ENCODE measurements at regions not wholly inside any gene's neighbourhood (a gene's known extent, or its start where the extent isn't known, plus 50 kb on each side); places are given as distances from the start of the nearest gene placed in this dataset.

- TF ChIP-seq, protein P1, sequence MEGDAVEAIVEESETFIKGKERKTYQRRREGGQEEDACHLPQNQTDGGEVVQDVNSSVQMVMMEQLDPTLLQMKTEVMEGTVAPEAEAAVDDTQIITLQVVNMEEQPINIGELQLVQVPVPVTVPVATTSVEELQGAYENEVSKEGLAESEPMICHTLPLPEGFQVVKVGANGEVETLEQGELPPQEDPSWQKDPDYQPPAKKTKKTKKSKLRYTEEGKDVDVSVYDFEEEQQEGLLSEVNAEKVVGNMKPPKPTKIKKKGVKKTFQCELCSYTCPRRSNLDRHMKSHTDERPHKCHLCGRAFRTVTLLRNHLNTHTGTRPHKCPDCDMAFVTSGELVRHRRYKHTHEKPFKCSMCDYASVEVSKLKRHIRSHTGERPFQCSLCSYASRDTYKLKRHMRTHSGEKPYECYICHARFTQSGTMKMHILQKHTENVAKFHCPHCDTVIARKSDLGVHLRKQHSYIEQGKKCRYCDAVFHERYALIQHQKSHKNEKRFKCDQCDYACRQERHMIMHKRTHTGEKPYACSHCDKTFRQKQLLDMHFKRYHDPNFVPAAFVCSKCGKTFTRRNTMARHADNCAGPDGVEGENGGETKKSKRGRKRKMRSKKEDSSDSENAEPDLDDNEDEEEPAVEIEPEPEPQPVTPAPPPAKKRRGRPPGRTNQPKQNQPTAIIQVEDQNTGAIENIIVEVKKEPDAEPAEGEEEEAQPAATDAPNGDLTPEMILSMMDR (IDR thresholded peaks at IDR 0.05; ENCODE audit: low read depth, low read length): no peak
- no peak overlapping the region for H3K4me3 ChIP-seq (ENCODE audit: low read depth, low read length)
Observed at GRCh38 chr2:217336694-217337093, 476.8 kb upstream of the TNP1 start.

GRCh38 chr2:217335341-217335966 lies 475.6 kb upstream of the TNP1 start:
- TF ChIP-seq, protein P1 (IDR thresholded peaks at IDR 0.05; ENCODE audit: low read depth, low read length): no peak
- H3K4me3 ChIP-seq (ENCODE audit: low read depth, low read length): no peak overlapping the region

- no peak overlapping the region for H3K4me3 ChIP-seq (ENCODE audit: low read depth, low read length)
- TF ChIP-seq, protein P1 (IDR thresholded peaks at IDR 0.05; ENCODE audit: low read depth, low read length): no peak
Observed at GRCh38 chr2:217334561-217334960, 474.7 kb upstream of the TNP1 start.

- TF ChIP-seq, protein P1 (IDR thresholded peaks at IDR 0.05; ENCODE audit: low read depth, low read length): no peak
- no peak overlapping the region for H3K4me3 ChIP-seq (ENCODE audit: low read depth, low read length)
Observed at GRCh38 chr2:217332866-217333265, 473.0 kb upstream of the TNP1 start.

DNA sequence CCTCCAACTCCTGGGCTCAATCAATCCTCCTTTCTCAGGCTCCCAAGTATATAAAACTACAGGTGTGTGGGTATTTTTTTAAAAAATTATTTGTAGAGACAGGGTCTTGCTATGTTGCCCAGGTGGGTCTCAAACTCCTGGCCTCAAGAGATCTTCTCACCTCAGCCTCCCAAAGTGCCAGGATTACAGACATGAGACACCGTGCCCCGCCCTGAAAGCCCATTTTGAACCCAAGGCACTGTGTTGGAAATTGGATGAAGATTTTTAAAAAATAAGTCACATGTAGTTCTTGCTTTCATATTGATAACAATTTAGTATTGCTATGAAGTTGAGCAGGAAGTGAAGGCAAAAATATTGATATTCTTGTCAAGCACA lies 472.5 kb upstream of the TNP1 start:
- TF ChIP-seq, protein P1 (IDR thresholded peaks at IDR 0.05; ENCODE audit: low read depth, low read length): no peak

GRCh38 chr2:217331523-217332416 lies 471.9 kb upstream of the TNP1 start:
- TF ChIP-seq, protein P1 (IDR thresholded peaks at IDR 0.05; ENCODE audit: low read depth, low read length): no peak
- no peak overlapping the region for H3K4me3 ChIP-seq (ENCODE audit: low read depth, low read length)

More for the DNA sequence above, 472.5 kb upstream of the TNP1 start:
- H3K4me3 ChIP-seq (ENCODE audit: low read depth, low read length): no peak overlapping the region

DNA sequence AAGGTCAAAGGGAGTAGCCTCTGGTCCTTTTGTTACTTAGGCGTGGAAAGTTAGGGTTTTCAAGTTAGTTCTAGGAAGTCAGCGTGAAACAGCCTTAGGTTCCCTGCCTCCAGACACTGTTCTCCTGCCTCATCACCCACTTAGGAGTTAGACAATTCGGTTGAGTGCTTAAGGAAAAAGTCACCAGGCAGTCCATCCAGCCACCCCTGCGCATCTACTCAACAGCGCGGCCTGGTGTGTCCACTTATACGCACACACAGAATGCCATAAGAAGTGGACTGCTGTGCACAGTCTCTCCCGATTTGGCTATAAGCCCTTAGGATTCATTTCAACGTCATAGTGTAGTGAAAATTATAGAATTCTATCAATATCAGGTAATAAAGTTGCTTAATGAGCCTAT lies 470.8 kb upstream of the TNP1 start:
- H3K4me3 ChIP-seq (ENCODE audit: low read depth, low read length): no peak overlapping the region
- TF ChIP-seq, protein P1 (IDR thresholded peaks at IDR 0.05; ENCODE audit: low read depth, low read length): no peak

Measured in WI38 (cell line).